HG03159 (cell line): ENCODE measurements at regions not wholly inside any gene's neighbourhood (a gene's known extent, or its start where the extent isn't known, plus 50 kb on each side); places are given as distances from the start of the nearest gene placed in this dataset.
"Not testable (repeated sequence)": the region's sequence is repeated elsewhere in the genome, so short reads cannot be mapped to it uniquely, and the experiment has no call there.

Experiments
- ATAC-seq: cut with Tn5 transposase; IDR thresholded peaks from one replicate; pipeline ENCODE4 v1.9.1; 2021; ENCODE audit warnings: mild to moderate bottlenecking, moderate library complexity; ENCODE audit not compliant: unreplicated experiment

- ATAC-seq: no peak
Measured at GRCh38 chr13:104584481-104584880, 1518.3 kb upstream of the SLC10A2 start.

GRCh38 chr13:104580931-104581330, 1514.7 kb upstream of the SLC10A2 start:
- no peak for ATAC-seq

- ATAC-seq: no peak
Measured at GRCh38 chr13:104577071-104577815, 1511.0 kb upstream of the SLC10A2 start.

- no peak for ATAC-seq
Measured at GRCh38 chr13:104571893-104572229, 1505.6 kb upstream of the SLC10A2 start.

- no peak for ATAC-seq
Measured at GRCh38 chr13:104571161-104571892, 1505.1 kb upstream of the SLC10A2 start.

GRCh38 chr13:104567114-104567513, 1500.9 kb upstream of the SLC10A2 start:
- ATAC-seq: no peak

- no peak for ATAC-seq
Measured at GRCh38 chr13:104565888-104566287, 1499.7 kb upstream of the SLC10A2 start.

GRCh38 chr13:104553896-104554295, 1487.7 kb upstream of the SLC10A2 start:
- no peak for ATAC-seq

- ATAC-seq: no peak
Measured at GRCh38 chr13:104553186-104553585, 1487.0 kb upstream of the SLC10A2 start.

- ATAC-seq: no peak
Measured at GRCh38 chr13:104534847-104535246, 1468.6 kb upstream of the SLC10A2 start.

- no peak for ATAC-seq
Measured at GRCh38 chr13:104532132-104532531, 1465.9 kb upstream of the SLC10A2 start.

GRCh38 chr13:104530741-104531140, 1464.5 kb upstream of the SLC10A2 start:
- ATAC-seq: no peak

- ATAC-seq: no peak
Measured at GRCh38 chr13:104526561-104526960, 1460.3 kb upstream of the SLC10A2 start.

GRCh38 chr13:104525467-104525866, 1459.2 kb upstream of the SLC10A2 start:
- no peak for ATAC-seq

GRCh38 chr13:104522235-104523072, 1456.2 kb upstream of the SLC10A2 start:
- ATAC-seq: no peak

GRCh38 chr13:104510422-104510821, 1444.2 kb upstream of the SLC10A2 start:
- ATAC-seq: no peak

- ATAC-seq: not testable (repeated sequence)
Measured at GRCh38 chr13:104493502-104493901, 1427.3 kb upstream of the SLC10A2 start.

GRCh38 chr13:104491916-104492315, 1425.7 kb upstream of the SLC10A2 start:
- ATAC-seq: no peak

GRCh38 chr13:104487006-104487405, 1420.8 kb upstream of the SLC10A2 start:
- ATAC-seq: no peak

GRCh38 chr13:104485571-104485970, 1419.4 kb upstream of the SLC10A2 start:
- no peak for ATAC-seq

- no peak for ATAC-seq
Measured at GRCh38 chr13:104483631-104484030, 1417.4 kb upstream of the SLC10A2 start.

GRCh38 chr13:104477261-104477660, 1411.0 kb upstream of the SLC10A2 start:
- no peak for ATAC-seq
